MM.1S (cell line): ENCODE measurements at regions not wholly inside any gene's neighbourhood (a gene's known extent, or its start where the extent isn't known, plus 50 kb on each side); places are given as distances from the start of the nearest gene placed in this dataset.

Source experiments
- DNase-seq: peaks from one replicate; pipeline ENCODE4 v3.0.0-alpha.2; 2015
- H2AFZ ChIP-seq: fragments of 300-600 bp; sonication (generic); 2 replicates; pipeline ENCODE4 v1.6.0; 2016; ENCODE audit warnings: antibody characterized with exemption, low read length
- H3F3A ChIP-seq: fragments of 300-600 bp; sonication (generic); 2 replicates; pipeline ENCODE4 v1.6.1; 2016; ENCODE audit warnings: mild to moderate bottlenecking, antibody characterized with exemption, low read length, moderate library complexity, mixed read lengths; ENCODE audit not compliant: insufficient read depth
- H3K27ac ChIP-seq: fragments of 300-600 bp; sonication (generic); 2 replicates; pipeline ENCODE4 v1.5.1; 2016; ENCODE audit warnings: mild to moderate bottlenecking, low read length
- H3K27me3 ChIP-seq: fragments of 300-600 bp; sonication (generic); replicated peaks from 2 replicates; pipeline ENCODE4 v1.6.0; 2016; ENCODE audit warnings: low read length; ENCODE audit not compliant: insufficient read depth
- H3K36me3 ChIP-seq: fragments of 300-600 bp; sonication (generic); replicated peaks from 2 replicates; pipeline ENCODE4 v1.6.1; 2016; ENCODE audit warnings: mild to moderate bottlenecking, low read length, mixed read lengths; ENCODE audit not compliant: insufficient read depth
- H3K4me1 ChIP-seq: fragments of 300-600 bp; sonication (generic); 2 replicates; pipeline ENCODE4 v1.6.1; 2016; ENCODE audit warnings: low read length, mixed read lengths
- H3K4me2 ChIP-seq: fragments of 300-600 bp; sonication (generic); 2 replicates; pipeline ENCODE4 v1.6.0; 2016; ENCODE audit warnings: low read depth, low read length
- H3K4me3 ChIP-seq: fragments of 300-600 bp; sonication (generic); 2 replicates; pipeline ENCODE4 v1.5.1; 2016; ENCODE audit warnings: low read length, mixed read lengths
- H3K79me2 ChIP-seq: fragments of 300-600 bp; sonication (generic); 2 replicates; pipeline ENCODE4 v1.6.1; 2016; ENCODE audit warnings: mixed run types, low read length, mixed read lengths
- H3K9ac ChIP-seq: fragments of 300-600 bp; sonication (generic); 2 replicates; pipeline ENCODE4 v1.6.1; 2016; ENCODE audit warnings: low read length, mixed read lengths
- H3K9me2 ChIP-seq: fragments of 300-600 bp; sonication (generic); replicated peaks from 2 replicates; pipeline ENCODE4 v1.6.1; 2016; ENCODE audit warnings: mild to moderate bottlenecking, low read length, mixed read lengths; ENCODE audit not compliant: insufficient read depth
- H3K9me3 ChIP-seq: fragments of 300-600 bp; sonication (generic); replicated peaks from 2 replicates; pipeline ENCODE4 v1.6.1; 2016; ENCODE audit warnings: mild to moderate bottlenecking, low read length, mixed read lengths; ENCODE audit not compliant: insufficient read depth
- H4K20me1 ChIP-seq: fragments of 300-600 bp; sonication (generic); 2 replicates; pipeline ENCODE4 v1.6.1; 2016; ENCODE audit warnings: mild to moderate bottlenecking, low read length, moderate library complexity, mixed read lengths; ENCODE audit not compliant: insufficient read depth
- EZH2 ChIP-seq: fragments of 300-600 bp; sonication (generic); optimal IDR thresholded peaks from 2 replicates; pipeline ENCODE3; 2017; ENCODE audit warnings: low read depth, mild to moderate bottlenecking, antibody characterized with exemption, low read length, mixed read lengths
- EZH2phosphoT487 ChIP-seq: fragments of 300-600 bp; sonication (generic); IDR thresholded peaks from 2 replicates; pipeline ENCODE4 v1.6.1; 2018; ENCODE audit warnings: antibody characterized with exemption, low read length
- TF ChIP-seq, protein P1 (sequence below): fragments of 300-600 bp; sonication (generic); IDR thresholded peaks from 2 replicates; pipeline ENCODE4 v1.5.1; 2016; ENCODE audit warnings: antibody characterized with exemption, low read length, mixed read lengths

DNA sequence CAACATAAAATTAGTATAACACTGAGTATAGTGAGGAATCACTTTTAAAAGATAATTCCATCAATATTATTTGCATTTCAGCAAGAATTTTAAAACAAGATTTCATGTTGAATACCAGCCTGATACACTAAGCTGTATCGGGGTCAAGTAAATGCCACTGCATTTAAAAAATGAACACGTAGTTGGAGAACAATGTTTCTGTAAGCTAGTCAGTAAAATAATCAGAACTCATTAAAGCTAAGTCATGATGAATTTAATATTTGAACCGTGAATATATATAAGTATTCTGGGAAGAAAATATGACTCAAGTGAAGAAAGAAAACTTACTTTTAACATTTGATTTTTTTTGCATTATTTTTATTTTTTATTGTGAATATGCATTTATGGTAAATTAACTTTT is 611.0 kb upstream of the PABPC4L start:
- no peak overlapping the region for H2AFZ ChIP-seq
- H3K79me2 ChIP-seq = no peaks in the 10 kb centered on the region
- no peak overlapping the region for H3K9ac ChIP-seq
- H3F3A ChIP-seq = no peaks in the 10 kb centered on the region
- H3K9me3 ChIP-seq = no peaks in the 10 kb centered on the region
- no peak overlapping the region for H3K4me3 ChIP-seq
- no peaks in the 10 kb centered on the region for H3K27me3 ChIP-seq
- no peaks in the 10 kb centered on the region for H3K9me2 ChIP-seq
- H3K27ac ChIP-seq = no peak overlapping the region
- H3K36me3 ChIP-seq = no peaks in the 10 kb centered on the region
- H3K4me1 ChIP-seq = no peaks in the 10 kb centered on the region
- no peak for DNase-seq
- TF ChIP-seq EZH2phosphoT487 = no peak
- no peak for TF ChIP-seq EZH2
- TF ChIP-seq, protein P1, sequence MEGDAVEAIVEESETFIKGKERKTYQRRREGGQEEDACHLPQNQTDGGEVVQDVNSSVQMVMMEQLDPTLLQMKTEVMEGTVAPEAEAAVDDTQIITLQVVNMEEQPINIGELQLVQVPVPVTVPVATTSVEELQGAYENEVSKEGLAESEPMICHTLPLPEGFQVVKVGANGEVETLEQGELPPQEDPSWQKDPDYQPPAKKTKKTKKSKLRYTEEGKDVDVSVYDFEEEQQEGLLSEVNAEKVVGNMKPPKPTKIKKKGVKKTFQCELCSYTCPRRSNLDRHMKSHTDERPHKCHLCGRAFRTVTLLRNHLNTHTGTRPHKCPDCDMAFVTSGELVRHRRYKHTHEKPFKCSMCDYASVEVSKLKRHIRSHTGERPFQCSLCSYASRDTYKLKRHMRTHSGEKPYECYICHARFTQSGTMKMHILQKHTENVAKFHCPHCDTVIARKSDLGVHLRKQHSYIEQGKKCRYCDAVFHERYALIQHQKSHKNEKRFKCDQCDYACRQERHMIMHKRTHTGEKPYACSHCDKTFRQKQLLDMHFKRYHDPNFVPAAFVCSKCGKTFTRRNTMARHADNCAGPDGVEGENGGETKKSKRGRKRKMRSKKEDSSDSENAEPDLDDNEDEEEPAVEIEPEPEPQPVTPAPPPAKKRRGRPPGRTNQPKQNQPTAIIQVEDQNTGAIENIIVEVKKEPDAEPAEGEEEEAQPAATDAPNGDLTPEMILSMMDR = no peak
- no peaks in the 10 kb centered on the region for H4K20me1 ChIP-seq
- H3K4me2 ChIP-seq = no peak overlapping the region

DNA sequence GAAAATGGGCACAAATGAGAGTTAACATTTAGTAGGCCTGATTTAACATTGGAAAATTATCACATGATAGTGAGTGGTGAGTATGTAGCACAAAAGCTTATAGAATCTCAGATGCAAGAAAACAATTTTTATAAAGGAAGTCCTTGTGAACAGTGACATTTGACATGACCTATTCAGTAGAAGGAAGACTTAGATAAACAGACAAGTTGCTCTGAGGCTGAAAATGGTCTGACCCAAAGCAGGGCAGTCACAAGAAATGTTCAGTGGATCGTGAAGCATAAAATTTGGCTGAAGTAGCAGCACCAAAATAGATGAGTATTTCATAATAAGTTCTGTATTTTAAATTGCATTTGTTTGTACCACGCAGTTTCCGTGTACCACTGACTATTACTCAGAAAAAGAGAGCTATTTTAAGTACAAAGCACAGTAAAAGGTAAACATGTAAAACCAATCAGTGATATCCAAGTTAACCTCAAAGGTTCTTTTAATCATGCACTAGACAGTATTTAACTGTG is 605.7 kb upstream of the PABPC4L start:
- no peaks in the 10 kb centered on the region for H3K79me2 ChIP-seq
- H3K4me2 ChIP-seq = no peak overlapping the region

DNA sequence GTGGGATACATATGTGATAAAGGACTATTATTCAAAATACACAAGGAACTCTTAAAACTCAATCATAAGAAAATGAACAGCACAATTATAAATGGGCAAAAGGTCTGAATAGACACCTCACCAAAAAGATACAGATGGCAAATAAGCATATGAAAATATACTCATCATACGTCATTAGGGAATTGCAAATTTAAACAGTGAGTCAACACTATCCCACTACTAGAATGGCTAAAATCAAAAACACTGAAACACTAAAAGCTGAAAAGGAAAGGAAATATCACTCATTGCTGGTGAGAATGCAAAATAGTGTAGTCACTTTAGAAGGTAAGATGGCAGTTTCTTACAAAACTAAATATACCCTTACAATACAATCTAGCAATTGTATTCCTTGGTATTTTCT is 597.0 kb upstream of the PABPC4L start:
- H3F3A ChIP-seq = no peaks in the 10 kb centered on the region
- no peak overlapping the region for H3K4me2 ChIP-seq
- H3K79me2 ChIP-seq = no peaks in the 10 kb centered on the region
- no peak overlapping the region for H3K4me3 ChIP-seq
- DNase-seq = no peak
- no peak overlapping the region for H3K27ac ChIP-seq
- H3K9me2 ChIP-seq = no peaks in the 10 kb centered on the region
- no peaks in the 10 kb centered on the region for H3K27me3 ChIP-seq
- H3K36me3 ChIP-seq = no peaks in the 10 kb centered on the region
- H3K9me3 ChIP-seq = no peaks in the 10 kb centered on the region
- no peak overlapping the region for H3K9ac ChIP-seq
- no peak overlapping the region for H2AFZ ChIP-seq
- H3K4me1 ChIP-seq = no peaks in the 10 kb centered on the region
- H4K20me1 ChIP-seq = no peaks in the 10 kb centered on the region
- TF ChIP-seq EZH2 = no peak

More for the DNA sequence above, 605.7 kb upstream of the PABPC4L start:
- H3K4me1 ChIP-seq = no peaks in the 10 kb centered on the region
- H3K27me3 ChIP-seq = no peaks in the 10 kb centered on the region
- no peaks in the 10 kb centered on the region for H3K9me2 ChIP-seq
- H3F3A ChIP-seq = no peaks in the 10 kb centered on the region
- H3K36me3 ChIP-seq = no peaks in the 10 kb centered on the region
- DNase-seq = no peak
- H2AFZ ChIP-seq = no peak overlapping the region
- TF ChIP-seq, protein P1 = no peak
- TF ChIP-seq EZH2 = no peak
- no peak for TF ChIP-seq EZH2phosphoT487
- no peak overlapping the region for H3K9ac ChIP-seq
- no peak overlapping the region for H3K4me3 ChIP-seq
- no peaks in the 10 kb centered on the region for H3K9me3 ChIP-seq
- H3K27ac ChIP-seq = no peak overlapping the region
- no peaks in the 10 kb centered on the region for H4K20me1 ChIP-seq

- Histone ChIP-seq H3K36me3 (no peaks in the 10 kb centered on the region), H2AFZ (no peak overlapping the region), H3K4me1 (no peaks in the 10 kb centered on the region), H3K79me2 (no peaks in the 10 kb centered on the region), H3K4me3 (no peak overlapping the region), H4K20me1 (no peaks in the 10 kb centered on the region), H3K9ac (no peak overlapping the region), H3F3A (no peaks in the 10 kb centered on the region), H3K4me2 (no peak overlapping the region), H3K9me3 (no peaks in the 10 kb centered on the region), H3K27me3 (no peaks in the 10 kb centered on the region), H3K27ac (no peak overlapping the region), H3K9me2 (no peaks in the 10 kb centered on the region)
- TF ChIP-seq EZH2 (no peak), EZH2phosphoT487 (no peak)
- TF ChIP-seq, protein P1 = no peak
- no peak for DNase-seq
Measured at GRCh38 chr4:134787315-134787714, 585.7 kb upstream of the PABPC4L start.
